Fibroblast of the aortic adventitia (primary cell): ENCODE measurements at regions not wholly inside any gene's neighbourhood (a gene's known extent, or its start where the extent isn't known, plus 50 kb on each side); places are given as distances from the start of the nearest gene placed in this dataset.

Experiments used
- DNase-seq: peaks from one replicate; pipeline ENCODE4 v3.0.0-alpha.2; 2010; ENCODE audit warnings: low read depth
- H3K4me3 ChIP-seq: 2 replicates; pipeline ENCODE4 v1.5.1; 2011; ENCODE audit warnings: low read depth, mild to moderate bottlenecking, control low read depth, low read length, moderate library complexity
- CTCF ChIP-seq: IDR thresholded peaks from 2 replicates; pipeline ENCODE4 v1.5.1; 2011; ENCODE audit warnings: mild to moderate bottlenecking, low read length, control low read depth, inconsistent platforms; ENCODE audit not compliant: insufficient read depth

GRCh38 chr17:73958453-73958852 lies 245.0 kb upstream of the RPL38 start:
- no peak for DNase-seq
- H3K4me3 ChIP-seq, result no peak overlapping the region
- no peak for TF ChIP-seq CTCF

GRCh38 chr17:73960469-73960868 lies 243.0 kb upstream of the RPL38 start:
- no peak for DNase-seq
- TF ChIP-seq CTCF, result no peak
- no peak overlapping the region for H3K4me3 ChIP-seq

GRCh38 chr17:73962308-73962707 lies 241.2 kb upstream of the RPL38 start:
- no peak for TF ChIP-seq CTCF
- H3K4me3 ChIP-seq, result no peak overlapping the region
- no peak for DNase-seq

- H3K4me3 ChIP-seq, result no peak overlapping the region
- DNase-seq, result no peak
- TF ChIP-seq CTCF, result no peak
These were observed 234.8 kb upstream of the RPL38 start for GRCh38 chr17:73968680-73969079.

- H3K4me3 ChIP-seq, result no peak overlapping the region
- TF ChIP-seq CTCF, result no peak
- DNase-seq, result no peak
These were observed 233.5 kb upstream of the RPL38 start for GRCh38 chr17:73969956-73970355.

GRCh38 chr17:73971127-73971526 lies 232.4 kb upstream of the RPL38 start:
- H3K4me3 ChIP-seq, result no peak overlapping the region
- DNase-seq, result no peak
- TF ChIP-seq CTCF, result no peak

GRCh38 chr17:73972056-73972455 lies 231.4 kb upstream of the RPL38 start:
- no peak for TF ChIP-seq CTCF
- no peak overlapping the region for H3K4me3 ChIP-seq
- DNase-seq, result no peak
